ENCODE measurements at regions not wholly inside any gene's neighbourhood (a gene's known extent, or its start where the extent isn't known, plus 50 kb on each side); places are given as distances from the start of the nearest gene placed in this dataset.

DNA sequence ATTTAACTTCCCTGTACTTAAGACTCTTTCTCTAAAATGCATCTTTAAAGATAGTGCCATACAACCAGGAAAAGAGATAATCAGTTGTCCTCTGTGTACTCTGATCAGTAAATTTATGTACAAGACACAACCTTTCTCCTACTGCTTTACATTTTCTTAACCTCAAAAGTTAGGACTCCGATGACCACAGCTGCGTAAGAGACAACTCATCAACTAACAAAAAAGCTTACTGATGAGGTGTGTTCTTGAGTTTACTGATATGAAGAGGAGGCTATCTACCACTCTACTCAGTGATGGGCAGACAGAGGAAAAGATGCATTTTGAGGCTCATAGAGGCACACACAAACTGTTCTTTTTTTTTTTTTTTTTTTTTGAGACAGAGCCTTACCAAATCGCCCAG lies 71.4 kb upstream of the HIF1A start:
- Histone ChIP-seq H3K27ac (no peak overlapping the region), H3K27me3 (no peaks in the 10 kb centered on the region), H3K4me3 (no peak overlapping the region), H3K4me1 (no peaks in the 10 kb centered on the region), H3K9me3 (no peaks in the 10 kb centered on the region), H3K36me3 (no peaks in the 10 kb centered on the region)
- intact Hi-C loops (cut with DNase I; ENCODE audit: low total_unique reads), result no loop called here
- TF ChIP-seq, protein P1, sequence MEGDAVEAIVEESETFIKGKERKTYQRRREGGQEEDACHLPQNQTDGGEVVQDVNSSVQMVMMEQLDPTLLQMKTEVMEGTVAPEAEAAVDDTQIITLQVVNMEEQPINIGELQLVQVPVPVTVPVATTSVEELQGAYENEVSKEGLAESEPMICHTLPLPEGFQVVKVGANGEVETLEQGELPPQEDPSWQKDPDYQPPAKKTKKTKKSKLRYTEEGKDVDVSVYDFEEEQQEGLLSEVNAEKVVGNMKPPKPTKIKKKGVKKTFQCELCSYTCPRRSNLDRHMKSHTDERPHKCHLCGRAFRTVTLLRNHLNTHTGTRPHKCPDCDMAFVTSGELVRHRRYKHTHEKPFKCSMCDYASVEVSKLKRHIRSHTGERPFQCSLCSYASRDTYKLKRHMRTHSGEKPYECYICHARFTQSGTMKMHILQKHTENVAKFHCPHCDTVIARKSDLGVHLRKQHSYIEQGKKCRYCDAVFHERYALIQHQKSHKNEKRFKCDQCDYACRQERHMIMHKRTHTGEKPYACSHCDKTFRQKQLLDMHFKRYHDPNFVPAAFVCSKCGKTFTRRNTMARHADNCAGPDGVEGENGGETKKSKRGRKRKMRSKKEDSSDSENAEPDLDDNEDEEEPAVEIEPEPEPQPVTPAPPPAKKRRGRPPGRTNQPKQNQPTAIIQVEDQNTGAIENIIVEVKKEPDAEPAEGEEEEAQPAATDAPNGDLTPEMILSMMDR (IDR thresholded peaks at IDR 0.05), result no peak
- TF ChIP-seq POLR2A (IDR thresholded peaks at IDR 0.05), result no peak
- no peak for DNase-seq

DNA sequence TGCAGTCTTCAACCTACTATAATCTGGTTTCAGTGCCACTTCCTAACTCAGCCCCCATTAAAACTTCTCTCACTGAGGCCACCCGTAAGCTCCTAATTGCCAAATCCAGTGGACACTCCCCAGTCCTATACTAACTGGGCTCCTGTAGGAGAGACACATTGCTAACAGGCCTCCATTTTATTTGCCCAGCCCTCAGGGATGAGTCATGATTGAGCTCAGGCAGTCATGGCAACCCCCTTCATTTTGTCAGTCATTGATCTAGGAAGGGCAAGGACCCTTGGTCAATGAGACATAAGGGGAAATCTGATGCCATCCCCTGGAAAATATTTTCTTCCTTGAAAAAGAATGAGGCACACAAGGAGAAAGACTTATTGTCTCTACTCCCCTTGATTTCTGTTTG lies 70.1 kb upstream of the HIF1A start:
- Histone ChIP-seq H3K36me3 (no peaks in the 10 kb centered on the region), H3K27me3 (no peaks in the 10 kb centered on the region), H3K4me1 (no peaks in the 10 kb centered on the region), H3K4me3 (no peak overlapping the region), H3K27ac (no peak overlapping the region), H3K9me3 (no peaks in the 10 kb centered on the region)
- TF ChIP-seq POLR2A (IDR thresholded peaks at IDR 0.05), result no peak
- TF ChIP-seq, protein P1 (IDR thresholded peaks at IDR 0.05), result no peak
- DNase-seq, result no peak
- intact Hi-C loops (cut with DNase I; ENCODE audit: low total_unique reads), result no loop called here

DNA sequence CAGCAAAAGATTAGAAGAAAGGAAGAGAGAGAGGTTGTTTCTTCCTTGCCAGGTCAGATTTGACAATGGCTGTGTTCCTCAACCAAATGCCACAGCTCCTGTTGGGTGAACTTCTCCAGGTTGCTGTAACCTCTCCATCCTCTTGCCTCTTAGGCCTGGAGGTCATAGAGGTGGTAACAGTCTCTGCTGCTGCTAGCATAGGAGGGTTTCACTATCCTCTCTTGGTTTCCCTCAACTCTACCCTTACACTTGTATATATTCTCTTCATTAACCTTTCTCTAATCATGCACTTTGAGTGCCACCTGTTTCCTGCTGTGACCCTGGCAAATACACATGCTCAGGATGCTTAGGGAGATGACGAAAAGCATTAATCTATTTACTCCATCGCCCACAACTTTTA lies 67.7 kb upstream of the HIF1A start:
- H3K36me3 ChIP-seq, result no peaks in the 10 kb centered on the region
- intact Hi-C loops (cut with DNase I; ENCODE audit: low total_unique reads), result no loop called here
- H3K27me3 ChIP-seq, result no peaks in the 10 kb centered on the region
- H3K9me3 ChIP-seq, result no peaks in the 10 kb centered on the region
- no peak for DNase-seq
- TF ChIP-seq, protein P1 (IDR thresholded peaks at IDR 0.05), result no peak
- TF ChIP-seq POLR2A (IDR thresholded peaks at IDR 0.05), result no peak
- H3K27ac ChIP-seq, result no peak overlapping the region
- no peak overlapping the region for H3K4me3 ChIP-seq
- no peaks in the 10 kb centered on the region for H3K4me1 ChIP-seq

DNA sequence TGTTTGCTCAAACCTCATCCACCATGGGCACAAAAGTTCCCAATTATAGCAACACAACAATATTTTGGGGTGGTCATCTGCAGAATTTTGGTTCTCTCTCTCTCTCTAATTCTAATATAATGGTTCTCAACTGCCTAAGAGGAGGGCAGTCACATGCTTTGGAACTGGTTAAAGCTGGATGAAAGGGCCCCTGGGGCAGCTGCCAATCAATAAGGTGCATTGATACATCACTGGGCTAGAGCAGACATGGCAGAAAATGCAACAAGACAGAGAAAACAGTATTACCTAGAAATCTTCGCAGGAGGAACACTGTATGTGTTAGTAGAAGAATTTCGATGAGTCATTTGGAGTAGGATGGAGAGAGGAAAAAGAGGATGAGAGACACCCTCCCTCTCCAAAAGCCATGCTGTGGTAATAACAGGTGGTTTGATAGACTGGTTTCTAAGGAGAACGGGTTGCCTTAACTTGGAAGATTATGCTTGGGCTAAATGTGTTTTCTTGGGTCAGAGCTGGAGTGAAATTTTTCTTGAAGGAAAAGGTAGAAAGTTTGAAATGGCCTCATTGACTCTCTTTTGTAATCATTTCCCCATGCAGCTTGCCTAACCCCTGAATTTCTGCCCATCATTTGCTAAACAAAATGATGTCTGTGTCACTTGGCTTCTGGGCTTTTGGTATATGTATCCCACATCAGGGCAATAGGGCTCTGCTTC lies 67.1 kb upstream of the HIF1A start:
- intact Hi-C loops (cut with DNase I; ENCODE audit: low total_unique reads), result no loop called here
- no peaks in the 10 kb centered on the region for H3K9me3 ChIP-seq
- no peak for TF ChIP-seq POLR2A (IDR thresholded peaks at IDR 0.05)
- TF ChIP-seq, protein P1 (IDR thresholded peaks at IDR 0.05), result no peak
- H3K27ac ChIP-seq, result no peak overlapping the region
- DNase-seq, result no peak
- H3K27me3 ChIP-seq, result no peaks in the 10 kb centered on the region
- no peaks in the 10 kb centered on the region for H3K36me3 ChIP-seq
- H3K4me3 ChIP-seq, result no peak overlapping the region
- H3K4me1 ChIP-seq, result no peaks in the 10 kb centered on the region

DNA sequence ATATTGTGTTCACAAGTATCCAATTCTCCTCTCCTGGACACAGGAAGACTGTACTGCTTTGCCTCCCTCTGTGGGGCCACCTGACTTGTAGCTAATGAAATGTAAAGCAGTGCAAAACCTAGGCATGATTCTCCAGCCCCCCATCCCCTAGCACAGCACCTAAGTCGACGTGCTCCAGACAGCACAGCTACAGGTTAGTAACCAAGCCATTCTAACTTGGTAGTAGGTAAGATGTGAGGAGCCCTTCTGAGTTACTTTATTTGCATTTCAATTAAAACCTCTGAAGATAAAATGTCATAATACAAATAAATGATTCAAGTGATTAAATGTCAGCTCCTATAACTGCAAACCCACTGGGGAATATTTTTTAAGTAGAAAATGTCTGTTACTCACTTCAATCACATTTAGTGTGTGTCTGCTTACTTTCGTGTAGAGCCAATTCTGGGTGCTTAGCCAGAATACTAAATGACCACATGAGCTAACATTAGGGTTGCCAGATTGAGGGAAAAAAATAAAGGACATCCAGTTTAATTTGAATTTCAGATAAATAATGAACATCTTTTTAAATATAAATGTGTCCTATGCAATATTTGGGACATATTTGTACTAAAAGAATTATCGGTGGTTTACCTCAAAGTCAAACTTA lies 64.8 kb upstream of the HIF1A start:
- TF ChIP-seq, protein P1 (IDR thresholded peaks at IDR 0.05), result no peak
- no peak for TF ChIP-seq POLR2A (IDR thresholded peaks at IDR 0.05)
- Histone ChIP-seq H3K36me3 (no peaks in the 10 kb centered on the region), H3K4me3 (no peak overlapping the region), H3K27me3 (peaks cover 0 to 5% of the 10 kb centered on the region in 2 donors), H3K9me3 (no peaks in the 10 kb centered on the region), H3K27ac (no peak overlapping the region), H3K4me1 (no peaks in the 10 kb centered on the region)
- DNase-seq, result no peak
- intact Hi-C loops (cut with DNase I; ENCODE audit: low total_unique reads), result no loop called here
